OCI-LY1 (cell line): ENCODE measurements at regions not wholly inside any gene's neighbourhood (a gene's known extent, or its start where the extent isn't known, plus 50 kb on each side); places are given as distances from the start of the nearest gene placed in this dataset.

Experiments
- H2AFZ ChIP-seq: fragments of 200-600 bp; sonication (generic), shearing (Covaris generic); 2 replicates; pipeline ENCODE4 v1.6.0; 2014; ENCODE audit warnings: antibody characterized with exemption, mild to moderate bottlenecking, low read length
- H3F3A ChIP-seq: fragments of 200-600 bp; sonication (generic), shearing (Covaris generic); 2 replicates; pipeline ENCODE4 v1.6.0; 2014; ENCODE audit warnings: mild to moderate bottlenecking, antibody characterized with exemption, low read length, moderate library complexity; ENCODE audit not compliant: insufficient read depth
- H3K27ac ChIP-seq: fragments of 200-600 bp; sonication (generic); 2 replicates; pipeline ENCODE4 v1.5.1; 2014; ENCODE audit warnings: low read length, mixed run types, mild to moderate bottlenecking, low read depth; ENCODE audit not compliant: poor library complexity, severe bottlenecking
- H3K27me3 ChIP-seq: fragments of 200-600 bp; sonication (generic); 2 replicates; pipeline ENCODE4 v1.6.0; 2014; ENCODE audit warnings: antibody characterized with exemption, mild to moderate bottlenecking, low read length, moderate library complexity; ENCODE audit not compliant: insufficient read depth
- H3K36me3 ChIP-seq: fragments of 200-600 bp; sonication (generic); 2 replicates; pipeline ENCODE4 v1.6.1; 2014; ENCODE audit warnings: mild to moderate bottlenecking, antibody characterized with exemption, low read length, moderate library complexity, mixed read lengths; ENCODE audit not compliant: insufficient read depth
- H3K4me1 ChIP-seq: fragments of 200-600 bp; sonication (generic); 2 replicates; pipeline ENCODE4 v1.5.1; 2014; ENCODE audit warnings: mild to moderate bottlenecking, low read length, moderate library complexity; ENCODE audit not compliant: insufficient read depth, severe bottlenecking
- H3K4me2 ChIP-seq: fragments of 200-600 bp; sonication (generic), shearing (Covaris generic); 2 replicates; pipeline ENCODE4 v1.6.1; 2014; ENCODE audit warnings: low read length
- H3K4me3 ChIP-seq: fragments of 200-600 bp; sonication (generic); 2 replicates; pipeline ENCODE4 v1.5.1; 2014; ENCODE audit warnings: low read length, low read depth, mild to moderate bottlenecking, mixed read lengths; ENCODE audit not compliant: poor library complexity, severe bottlenecking
- H3K79me2 ChIP-seq: fragments of 200-600 bp; shearing (Covaris generic); 2 replicates; pipeline ENCODE4 v1.6.1; 2016; ENCODE audit warnings: mixed run types, low read length, mixed read lengths; ENCODE audit not compliant: insufficient read depth
- H3K9ac ChIP-seq: fragments of 200-600 bp; sonication (generic), shearing (Covaris generic); 2 replicates; pipeline ENCODE4 v1.6.1; 2014; ENCODE audit warnings: mild to moderate bottlenecking, low read length, mixed read lengths
- H3K9me2 ChIP-seq: fragments of 200-600 bp; sonication (generic), shearing (Covaris generic); 2 replicates; pipeline ENCODE4 v1.6.1; 2014; ENCODE audit warnings: low read depth, mild to moderate bottlenecking, low read length, mixed read lengths
- H3K9me3 ChIP-seq: fragments of 200-600 bp; shearing (Covaris generic); 2 replicates; pipeline ENCODE4 v1.6.1; 2014; ENCODE audit warnings: low read length, mixed read lengths
- H4K20me1 ChIP-seq: fragments of 200-600 bp; sonication (generic), shearing (Covaris generic); 2 replicates; pipeline ENCODE4 v1.6.0; 2016; ENCODE audit warnings: mild to moderate bottlenecking, low read length; ENCODE audit not compliant: insufficient read depth
- EZH2 ChIP-seq: fragments of 200-600 bp; sonication (generic), shearing (Covaris generic); IDR thresholded peaks from 2 replicates; pipeline ENCODE4 v1.8.0; 2017; ENCODE audit warnings: borderline replicate concordance, mixed run types, mild to moderate bottlenecking, antibody characterized with exemption, low read length, moderate library complexity, mixed read lengths
- TF ChIP-seq, protein P1 (sequence below): fragments of 200-600 bp; sonication (generic), shearing (Covaris generic); IDR thresholded peaks from 2 replicates; pipeline ENCODE4 v1.5.1; 2017; ENCODE audit warnings: mild to moderate bottlenecking, antibody characterized with exemption, low read length, moderate library complexity, mixed read lengths

DNA sequence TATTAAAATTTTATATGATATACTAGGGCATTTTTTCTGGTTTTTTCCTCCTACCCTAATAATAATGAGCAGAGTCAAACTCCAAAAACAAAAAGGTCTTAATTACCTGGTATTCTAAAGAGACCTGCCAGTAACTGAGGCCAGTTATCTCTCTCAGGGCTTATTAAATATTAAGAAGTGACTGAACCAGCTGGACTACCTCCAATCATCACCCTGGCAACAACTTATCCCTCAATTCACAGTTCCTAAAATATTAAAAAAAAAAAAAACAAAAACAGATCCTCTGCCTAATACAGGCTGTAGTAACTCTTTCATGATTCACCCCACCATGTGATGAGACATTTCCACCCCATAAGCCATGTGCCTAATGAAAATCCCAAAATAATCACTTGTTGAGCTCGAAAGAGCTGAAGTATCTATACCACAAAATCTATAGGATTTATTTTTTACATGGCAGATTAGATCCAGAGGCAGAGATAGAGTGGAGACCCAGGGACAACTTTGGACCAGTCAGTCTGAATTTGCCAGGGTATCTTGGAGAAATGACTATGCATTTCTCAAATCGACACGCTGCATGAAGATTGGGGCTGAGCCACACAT, 698.0 kb downstream of the FAT4 start:
- H3K9ac ChIP-seq, result no peak overlapping the region
- no peaks in the 10 kb centered on the region for H3K9me3 ChIP-seq
- H2AFZ ChIP-seq, result no peak overlapping the region

DNA sequence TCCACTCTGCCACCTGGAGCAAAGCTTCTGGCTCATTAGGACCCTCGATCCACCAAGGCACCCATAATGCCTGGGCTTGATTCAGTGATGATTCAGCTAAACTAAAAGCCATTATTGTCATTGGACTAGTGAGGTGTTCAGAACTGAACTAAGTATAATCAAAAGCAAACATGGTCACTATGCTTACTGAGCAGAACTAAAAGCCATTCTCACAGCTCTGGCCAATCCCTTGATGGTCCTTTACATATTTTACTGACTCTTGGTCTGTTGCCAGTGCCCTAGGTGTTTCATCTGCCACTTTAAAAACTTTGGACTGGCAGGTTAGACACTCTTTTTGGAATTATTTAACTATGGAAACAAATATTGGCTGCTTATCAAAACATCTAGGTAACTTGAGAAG, 703.5 kb downstream of the FAT4 start:
- H3K79me2 ChIP-seq, result no peaks in the 10 kb centered on the region
- H3K9me2 ChIP-seq, result no peaks in the 10 kb centered on the region
- H3K4me1 ChIP-seq, result no peaks in the 10 kb centered on the region
- H3K4me2 ChIP-seq, result no peak overlapping the region
- TF ChIP-seq, protein P1, sequence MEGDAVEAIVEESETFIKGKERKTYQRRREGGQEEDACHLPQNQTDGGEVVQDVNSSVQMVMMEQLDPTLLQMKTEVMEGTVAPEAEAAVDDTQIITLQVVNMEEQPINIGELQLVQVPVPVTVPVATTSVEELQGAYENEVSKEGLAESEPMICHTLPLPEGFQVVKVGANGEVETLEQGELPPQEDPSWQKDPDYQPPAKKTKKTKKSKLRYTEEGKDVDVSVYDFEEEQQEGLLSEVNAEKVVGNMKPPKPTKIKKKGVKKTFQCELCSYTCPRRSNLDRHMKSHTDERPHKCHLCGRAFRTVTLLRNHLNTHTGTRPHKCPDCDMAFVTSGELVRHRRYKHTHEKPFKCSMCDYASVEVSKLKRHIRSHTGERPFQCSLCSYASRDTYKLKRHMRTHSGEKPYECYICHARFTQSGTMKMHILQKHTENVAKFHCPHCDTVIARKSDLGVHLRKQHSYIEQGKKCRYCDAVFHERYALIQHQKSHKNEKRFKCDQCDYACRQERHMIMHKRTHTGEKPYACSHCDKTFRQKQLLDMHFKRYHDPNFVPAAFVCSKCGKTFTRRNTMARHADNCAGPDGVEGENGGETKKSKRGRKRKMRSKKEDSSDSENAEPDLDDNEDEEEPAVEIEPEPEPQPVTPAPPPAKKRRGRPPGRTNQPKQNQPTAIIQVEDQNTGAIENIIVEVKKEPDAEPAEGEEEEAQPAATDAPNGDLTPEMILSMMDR, result no peak
- no peak for TF ChIP-seq EZH2
- H2AFZ ChIP-seq, result no peak overlapping the region
- no peak overlapping the region for H3K27ac ChIP-seq
- H3K9me3 ChIP-seq, result no peaks in the 10 kb centered on the region
- H3K9ac ChIP-seq, result no peak overlapping the region
- no peaks in the 10 kb centered on the region for H3F3A ChIP-seq
- no peak overlapping the region for H3K4me3 ChIP-seq
- no peaks in the 10 kb centered on the region for H3K27me3 ChIP-seq
- no peaks in the 10 kb centered on the region for H3K36me3 ChIP-seq
- no peaks in the 10 kb centered on the region for H4K20me1 ChIP-seq

More for the DNA sequence above, 698.0 kb downstream of the FAT4 start:
- no peaks in the 10 kb centered on the region for H4K20me1 ChIP-seq
- no peaks in the 10 kb centered on the region for H3K27me3 ChIP-seq
- H3K79me2 ChIP-seq, result no peaks in the 10 kb centered on the region
- no peaks in the 10 kb centered on the region for H3K36me3 ChIP-seq
- TF ChIP-seq EZH2, result no peak
- TF ChIP-seq, protein P1, result no peak
- H3K9me2 ChIP-seq, result no peaks in the 10 kb centered on the region
- H3K4me1 ChIP-seq, result no peaks in the 10 kb centered on the region
- no peaks in the 10 kb centered on the region for H3F3A ChIP-seq
- H3K27ac ChIP-seq, result no peak overlapping the region
- no peak overlapping the region for H3K4me3 ChIP-seq
- no peak overlapping the region for H3K4me2 ChIP-seq

DNA sequence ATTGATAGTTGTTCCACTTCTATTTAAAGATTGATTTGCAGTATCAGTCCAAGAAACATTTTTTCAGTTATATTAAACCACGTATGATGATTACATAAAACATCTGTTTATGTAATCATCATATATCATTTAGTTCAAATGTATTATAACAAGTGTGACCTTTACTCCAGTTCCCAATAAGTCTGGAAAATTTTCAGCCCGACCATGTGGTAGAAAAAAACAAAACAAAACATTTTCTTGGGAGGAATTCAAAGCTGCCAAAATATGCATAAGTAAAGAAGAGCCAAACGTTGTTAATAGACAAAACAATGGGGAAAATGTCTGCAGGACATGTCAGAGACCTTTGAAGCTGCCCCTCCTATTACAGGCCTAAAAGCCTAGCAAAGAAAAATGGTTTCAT, 709.1 kb downstream of the FAT4 start:
- Histone ChIP-seq H3K9ac (no peak overlapping the region), H3K9me3 (no peaks in the 10 kb centered on the region), H3K36me3 (no peaks in the 10 kb centered on the region), H2AFZ (no peak overlapping the region), H3F3A (no peaks in the 10 kb centered on the region), H3K9me2 (no peaks in the 10 kb centered on the region), H3K27me3 (no peaks in the 10 kb centered on the region), H3K4me3 (no peak overlapping the region), H3K27ac (no peak overlapping the region), H4K20me1 (no peaks in the 10 kb centered on the region), H3K79me2 (no peaks in the 10 kb centered on the region), H3K4me1 (no peaks in the 10 kb centered on the region), H3K4me2 (no peak overlapping the region)
- TF ChIP-seq, protein P1, result no peak
- no peak for TF ChIP-seq EZH2
